Sigmoid colon (tissue), 3 donors: ENCODE measurements at regions not wholly inside any gene's neighbourhood (a gene's known extent, or its start where the extent isn't known, plus 50 kb on each side); places are given as distances from the start of the nearest gene placed in this dataset.

ENCODE experiments used
- POLR2A ChIP-seq, 2 donors: fragments of 450-650 bp; IDR thresholded peaks; one replicate each; pipeline ENCODE4 v1.6.1; 2016; ENCODE audit warnings: antibody characterized with exemption in 2 of 2, mild to moderate bottlenecking in 2 of 2, moderate library complexity in 2 of 2
- TF ChIP-seq, protein P1 (sequence below), 4 experiments: fragments of 450-650 bp in 3 of 4; fragments of 200-600 bp in 1 of 4; IDR thresholded peaks; one replicate each; pipeline ENCODE4 v1.5.1; 2016 to 2019; ENCODE audit warnings: antibody characterized with exemption in 4 of 4, mild to moderate bottlenecking in 3 of 4, moderate library complexity in 2 of 4

DNA sequence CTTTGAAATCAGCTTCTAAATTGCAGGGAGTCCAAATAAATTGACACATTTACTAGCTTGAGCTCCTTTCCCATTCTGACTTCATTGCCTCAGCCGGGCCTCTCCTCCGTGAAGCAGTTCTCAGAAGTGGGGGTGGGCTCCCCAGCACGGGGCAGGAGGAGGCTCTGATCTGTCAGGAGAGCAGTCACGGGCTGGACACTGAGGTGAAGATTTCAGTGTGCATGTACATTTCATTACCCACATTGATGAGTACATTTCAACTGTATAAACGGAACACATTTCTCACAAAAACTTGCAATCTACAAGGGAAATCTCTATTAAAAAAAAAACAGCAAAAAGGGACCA is 195.9 kb downstream of the SEMA6A start:
- TF ChIP-seq, protein P1, sequence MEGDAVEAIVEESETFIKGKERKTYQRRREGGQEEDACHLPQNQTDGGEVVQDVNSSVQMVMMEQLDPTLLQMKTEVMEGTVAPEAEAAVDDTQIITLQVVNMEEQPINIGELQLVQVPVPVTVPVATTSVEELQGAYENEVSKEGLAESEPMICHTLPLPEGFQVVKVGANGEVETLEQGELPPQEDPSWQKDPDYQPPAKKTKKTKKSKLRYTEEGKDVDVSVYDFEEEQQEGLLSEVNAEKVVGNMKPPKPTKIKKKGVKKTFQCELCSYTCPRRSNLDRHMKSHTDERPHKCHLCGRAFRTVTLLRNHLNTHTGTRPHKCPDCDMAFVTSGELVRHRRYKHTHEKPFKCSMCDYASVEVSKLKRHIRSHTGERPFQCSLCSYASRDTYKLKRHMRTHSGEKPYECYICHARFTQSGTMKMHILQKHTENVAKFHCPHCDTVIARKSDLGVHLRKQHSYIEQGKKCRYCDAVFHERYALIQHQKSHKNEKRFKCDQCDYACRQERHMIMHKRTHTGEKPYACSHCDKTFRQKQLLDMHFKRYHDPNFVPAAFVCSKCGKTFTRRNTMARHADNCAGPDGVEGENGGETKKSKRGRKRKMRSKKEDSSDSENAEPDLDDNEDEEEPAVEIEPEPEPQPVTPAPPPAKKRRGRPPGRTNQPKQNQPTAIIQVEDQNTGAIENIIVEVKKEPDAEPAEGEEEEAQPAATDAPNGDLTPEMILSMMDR (IDR thresholded peaks at IDR 0.05), result no peak
- TF ChIP-seq POLR2A (IDR thresholded peaks at IDR 0.05), result no peak
